ENCODE measurements at regions not wholly inside any gene's neighbourhood (a gene's known extent, or its start where the extent isn't known, plus 50 kb on each side); places are given as distances from the start of the nearest gene placed in this dataset.

DNA sequence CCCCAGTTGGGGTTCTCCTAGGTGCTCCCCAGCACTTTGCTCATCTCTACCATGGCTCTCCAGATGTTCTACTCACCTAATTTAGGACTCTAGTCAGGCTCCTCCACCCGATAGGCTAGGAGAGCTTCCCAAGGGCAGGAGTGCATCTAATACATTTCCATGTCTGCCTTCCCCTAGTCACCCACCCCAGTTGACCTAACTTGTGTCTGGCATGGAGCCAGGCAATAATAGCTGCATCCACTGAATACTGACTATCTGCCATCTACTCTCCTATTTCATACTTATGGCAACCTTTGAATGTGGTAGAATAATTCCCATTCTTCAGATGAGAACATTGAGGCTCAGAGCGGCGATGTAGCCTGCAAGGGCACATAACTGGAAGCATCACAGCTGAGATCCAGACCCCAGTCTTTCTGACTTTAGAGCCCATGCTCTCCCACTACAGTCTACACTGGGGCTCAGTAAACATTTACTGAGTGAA lies 71.8 kb upstream of the YWHAQ start:
- 99% methylated on average over 3 of the region's 3 CpGs for WGBS (ENCODE audit: insufficient coverage)
- Histone ChIP-seq H3K36me3 (ENCODE audit: control insufficient read depth, insufficient read depth, low read length) (no peaks in the 10 kb centered on the region), H3K4me1 (ENCODE audit: control insufficient read depth, insufficient read depth, low read length) (peaks cover 53% of the 10 kb centered on the region), H3K4me3 (ENCODE audit: low read length) (no peak overlapping the region), H3K9me3 (ENCODE audit: control insufficient read depth, insufficient read depth, low read length) (no peaks in the 10 kb centered on the region), H3K27ac (ENCODE audit: low read length) (peak overlapping the region; percentile 96), H3K27me3 (ENCODE audit: control insufficient read depth, insufficient read depth, low read length) (no peaks in the 10 kb centered on the region)
- DNase-seq: no peak
- Mint-ChIP-seq H3K36me3 (no peaks in the 10 kb centered on the region), H3K4me3 (peak overlapping the region; percentile 77), H3K27me3 (ENCODE audit: low read depth in 2 of 2) (no peaks in the 10 kb centered on the region), H3K9me3 (peaks cover 0 to 4% of the 10 kb centered on the region in 2 donors), H3K4me1 (peaks cover 69 to 86% of the 10 kb centered on the region in 2 donors), H3K27ac (peak overlapping the region; percentile 95 to 97)
- ATAC-seq: no peak
- TF ChIP-seq, protein P1, sequence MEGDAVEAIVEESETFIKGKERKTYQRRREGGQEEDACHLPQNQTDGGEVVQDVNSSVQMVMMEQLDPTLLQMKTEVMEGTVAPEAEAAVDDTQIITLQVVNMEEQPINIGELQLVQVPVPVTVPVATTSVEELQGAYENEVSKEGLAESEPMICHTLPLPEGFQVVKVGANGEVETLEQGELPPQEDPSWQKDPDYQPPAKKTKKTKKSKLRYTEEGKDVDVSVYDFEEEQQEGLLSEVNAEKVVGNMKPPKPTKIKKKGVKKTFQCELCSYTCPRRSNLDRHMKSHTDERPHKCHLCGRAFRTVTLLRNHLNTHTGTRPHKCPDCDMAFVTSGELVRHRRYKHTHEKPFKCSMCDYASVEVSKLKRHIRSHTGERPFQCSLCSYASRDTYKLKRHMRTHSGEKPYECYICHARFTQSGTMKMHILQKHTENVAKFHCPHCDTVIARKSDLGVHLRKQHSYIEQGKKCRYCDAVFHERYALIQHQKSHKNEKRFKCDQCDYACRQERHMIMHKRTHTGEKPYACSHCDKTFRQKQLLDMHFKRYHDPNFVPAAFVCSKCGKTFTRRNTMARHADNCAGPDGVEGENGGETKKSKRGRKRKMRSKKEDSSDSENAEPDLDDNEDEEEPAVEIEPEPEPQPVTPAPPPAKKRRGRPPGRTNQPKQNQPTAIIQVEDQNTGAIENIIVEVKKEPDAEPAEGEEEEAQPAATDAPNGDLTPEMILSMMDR (IDR thresholded peaks at IDR 0.05): no peak
- intact Hi-C loops (cut with micrococcal nuclease): loop anchor here (1.0 to 5.0 kb wide), 7 partner anchors 21 to 745 kb away; partner anchors contain the start of genes ADAM17 and ODC1

DNA sequence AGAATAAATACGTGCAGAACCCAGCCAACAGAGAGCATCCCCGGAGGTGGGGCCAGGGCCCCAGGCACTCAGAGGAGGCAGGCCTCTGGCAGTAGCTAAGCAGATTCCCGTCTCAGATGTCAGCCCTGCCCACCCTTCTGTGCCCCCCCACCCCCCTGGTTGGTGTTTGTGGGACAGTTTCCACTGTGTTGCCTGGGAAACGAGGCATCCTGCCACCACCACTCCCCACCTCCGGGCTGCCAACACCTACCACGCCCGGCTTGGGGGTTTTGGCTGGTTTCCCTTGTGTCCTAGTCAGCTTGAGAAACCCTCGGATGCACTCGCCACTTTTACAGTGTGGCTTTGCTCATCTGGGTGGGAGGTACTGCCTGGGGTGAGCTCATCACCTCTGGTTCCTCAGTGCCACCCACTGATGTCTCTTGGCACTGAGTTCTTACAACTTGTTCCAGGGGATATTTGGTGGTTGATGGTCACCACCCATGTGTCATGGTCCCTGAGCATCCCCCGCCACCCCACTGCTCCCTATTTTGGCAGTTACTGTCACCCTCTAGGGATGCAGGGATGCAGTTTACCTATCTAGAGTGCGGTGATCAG lies 72.4 kb upstream of the YWHAQ start:
- intact Hi-C loops (cut with micrococcal nuclease): loop anchor here (1.0 to 5.0 kb wide), 7 partner anchors 22 to 744 kb away; partner anchors contain the start of genes ADAM17 and ODC1
- Mint-ChIP-seq H3K27me3 (ENCODE audit: low read depth in 2 of 2) (no peaks in the 10 kb centered on the region), H3K9me3 (peaks cover 0 to 4% of the 10 kb centered on the region in 2 donors), H3K4me3 (peak overlapping the region; percentile 77), H3K36me3 (no peaks in the 10 kb centered on the region), H3K27ac (peak overlapping the region; percentile 95 to 97), H3K4me1 (peaks cover 64 to 80% of the 10 kb centered on the region in 2 donors)
- Histone ChIP-seq H3K4me1 (ENCODE audit: control insufficient read depth, insufficient read depth, low read length) (peaks cover 47% of the 10 kb centered on the region), H3K36me3 (ENCODE audit: control insufficient read depth, insufficient read depth, low read length) (no peaks in the 10 kb centered on the region), H3K27me3 (ENCODE audit: control insufficient read depth, insufficient read depth, low read length) (no peaks in the 10 kb centered on the region), H3K27ac (ENCODE audit: low read length) (peak overlapping the region; percentile 96), H3K9me3 (ENCODE audit: control insufficient read depth, insufficient read depth, low read length) (no peaks in the 10 kb centered on the region), H3K4me3 (ENCODE audit: low read length) (no peak overlapping the region)
- ATAC-seq (peak; percentile 84 to 92 (median 90)), DNase-seq (peak; percentile 88 to 96)
- TF ChIP-seq, protein P1 (IDR thresholded peaks at IDR 0.05): no peak
- 17% methylated on average over 10 of the region's 11 CpGs for WGBS (ENCODE audit: insufficient coverage)

DNA sequence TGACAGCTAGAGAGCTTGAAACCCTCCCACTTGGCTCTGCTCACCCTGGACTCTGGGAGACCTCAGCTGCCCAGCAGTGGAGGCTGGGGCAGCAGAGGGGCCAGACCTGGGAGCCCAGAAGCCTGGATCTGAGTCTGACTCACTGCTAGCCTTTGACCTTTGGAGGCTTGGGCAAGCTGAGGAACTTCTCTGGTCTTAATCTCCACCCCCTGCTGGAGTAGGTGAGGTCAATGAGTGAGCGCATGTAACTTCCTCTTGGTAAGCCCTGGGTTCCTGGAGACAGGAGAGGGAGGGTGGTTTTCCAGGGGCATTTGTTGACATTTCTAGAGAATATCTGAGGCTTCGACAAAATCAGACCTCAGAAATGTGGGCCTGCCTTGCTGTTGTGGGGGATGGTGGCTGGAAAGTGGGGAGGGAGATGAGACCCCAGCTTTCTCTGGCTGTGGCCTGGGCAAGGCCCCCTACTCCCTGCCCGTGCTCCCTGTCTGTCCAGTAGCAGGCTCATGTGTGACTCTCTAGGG lies 73.0 kb upstream of the YWHAQ start:
- H3K4me1 Mint-ChIP-seq: peaks cover 62 to 77% of the 10 kb centered on the region in 2 donors
- no peaks in the 10 kb centered on the region for H3K36me3 Mint-ChIP-seq
- no peaks in the 10 kb centered on the region for H3K27me3 ChIP-seq (ENCODE audit: control insufficient read depth, insufficient read depth, low read length)
- H3K4me1 ChIP-seq (ENCODE audit: control insufficient read depth, insufficient read depth, low read length): peaks cover 41% of the 10 kb centered on the region
- no peaks in the 10 kb centered on the region for H3K27me3 Mint-ChIP-seq (ENCODE audit: low read depth in 2 of 2)
- peak overlapping the region; percentile 77 for H3K4me3 Mint-ChIP-seq
- intact Hi-C loops (cut with micrococcal nuclease): loop anchor here (1.0 to 5.0 kb wide), 7 partner anchors 22 to 744 kb away; partner anchors contain the start of genes ADAM17 and ODC1
- WGBS (ENCODE audit: insufficient coverage): 58% methylated on average over 2 of the region's 3 CpGs
- no peaks in the 10 kb centered on the region for H3K36me3 ChIP-seq (ENCODE audit: control insufficient read depth, insufficient read depth, low read length)
- no peaks in the 10 kb centered on the region for H3K9me3 ChIP-seq (ENCODE audit: control insufficient read depth, insufficient read depth, low read length)
- H3K27ac ChIP-seq (ENCODE audit: low read length): peak overlapping the region; percentile 96
- peak in 1 of 2 donors; percentile 64 for DNase-seq
- H3K9me3 Mint-ChIP-seq: peaks cover 0 to 4% of the 10 kb centered on the region in 2 donors
- no peak overlapping the region for H3K4me3 ChIP-seq (ENCODE audit: low read length)
- H3K27ac Mint-ChIP-seq: peak overlapping the region; percentile 95 to 97
- peak; percentile 27 to 45 (median 30) for ATAC-seq
- TF ChIP-seq, protein P1 (IDR thresholded peaks at IDR 0.05): no peak
